NB4 (cell line): ENCODE measurements at regions not wholly inside any gene's neighbourhood (a gene's known extent, or its start where the extent isn't known, plus 50 kb on each side); places are given as distances from the start of the nearest gene placed in this dataset.

Source experiments
- MYC ChIP-seq: IDR thresholded peaks from 2 replicates; pipeline ENCODE4 v1.6.1; 2011; ENCODE audit warnings: low read depth, low read length
- TF ChIP-seq, protein P1 (sequence below): IDR thresholded peaks from one replicate; pipeline ENCODE4 v1.5.1; 2012; ENCODE audit warnings: low read depth, low read length

DNA sequence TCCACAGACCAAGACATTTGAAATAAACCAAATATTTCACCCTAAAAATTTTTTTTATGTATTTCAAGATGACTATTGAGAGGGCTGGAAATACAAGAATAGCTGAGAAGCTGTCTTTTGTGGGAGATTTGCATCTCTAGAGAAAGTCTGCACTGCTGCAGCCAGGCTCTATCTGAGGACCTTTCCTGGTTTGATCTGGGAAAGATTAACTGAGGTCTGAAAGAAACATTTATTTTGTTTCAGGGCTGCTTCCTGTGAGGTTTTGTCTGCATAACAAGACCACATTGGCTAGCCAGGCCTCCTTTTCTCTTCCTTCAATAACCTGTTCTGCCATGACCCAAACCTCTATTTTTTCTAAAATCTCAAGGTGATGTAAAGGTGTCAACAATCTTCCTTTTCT, 117.5 kb upstream of the ARHGEF26 start:
- TF ChIP-seq, protein P1, sequence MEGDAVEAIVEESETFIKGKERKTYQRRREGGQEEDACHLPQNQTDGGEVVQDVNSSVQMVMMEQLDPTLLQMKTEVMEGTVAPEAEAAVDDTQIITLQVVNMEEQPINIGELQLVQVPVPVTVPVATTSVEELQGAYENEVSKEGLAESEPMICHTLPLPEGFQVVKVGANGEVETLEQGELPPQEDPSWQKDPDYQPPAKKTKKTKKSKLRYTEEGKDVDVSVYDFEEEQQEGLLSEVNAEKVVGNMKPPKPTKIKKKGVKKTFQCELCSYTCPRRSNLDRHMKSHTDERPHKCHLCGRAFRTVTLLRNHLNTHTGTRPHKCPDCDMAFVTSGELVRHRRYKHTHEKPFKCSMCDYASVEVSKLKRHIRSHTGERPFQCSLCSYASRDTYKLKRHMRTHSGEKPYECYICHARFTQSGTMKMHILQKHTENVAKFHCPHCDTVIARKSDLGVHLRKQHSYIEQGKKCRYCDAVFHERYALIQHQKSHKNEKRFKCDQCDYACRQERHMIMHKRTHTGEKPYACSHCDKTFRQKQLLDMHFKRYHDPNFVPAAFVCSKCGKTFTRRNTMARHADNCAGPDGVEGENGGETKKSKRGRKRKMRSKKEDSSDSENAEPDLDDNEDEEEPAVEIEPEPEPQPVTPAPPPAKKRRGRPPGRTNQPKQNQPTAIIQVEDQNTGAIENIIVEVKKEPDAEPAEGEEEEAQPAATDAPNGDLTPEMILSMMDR = no peak
- TF ChIP-seq MYC = no peak
